Panc1 (cell line): ENCODE measurements at regions not wholly inside any gene's neighbourhood (a gene's known extent, or its start where the extent isn't known, plus 50 kb on each side); places are given as distances from the start of the nearest gene placed in this dataset.

ENCODE experiments used
- ATAC-seq: fragments of 200-7000 bp; cut with Tn5 transposase; 2 replicates; pipeline ENCODE4 v1.9.1; 2020; ENCODE audit warnings: mild to moderate bottlenecking, moderate library complexity
- BruUV-seq: library from RNA; stranded (reverse); fragments of 400-500 nt; replicated peaks from 2 replicates; lab custom pipeline; 2021; lab: Mats Ljungman, UMichigan
- CTCF ChIA-PET: fragments of 300-600 bp; sonication (Branson Sonifier 250); formaldehyde crosslinking; loops from one replicate; lab custom pipeline; 2022; ENCODE audit warnings: antibody characterized with exemption; lab: Charles Lee
- POLR2A ChIA-PET: fragments of 300-600 bp; sonication (Branson Sonifier 250); formaldehyde crosslinking; loops from one replicate; lab custom pipeline; 2022; ENCODE audit warnings: antibody characterized with exemption; lab: Charles Lee
- DNase-seq: peaks from one replicate; pipeline ENCODE4 v3.0.0-alpha.2; 2010; ENCODE audit warnings: low read depth, low spot score
- H3K27ac ChIP-seq: 2 replicates; pipeline ENCODE4 v1.5.1; 2011; ENCODE audit warnings: mild to moderate bottlenecking, low read length, inconsistent platforms
- H3K27me3 ChIP-seq: fragments of 200-500 bp; sonication (Bioruptor generic); 2 replicates; pipeline ENCODE4 v1.6.0; 2014; ENCODE audit warnings: low read length, inconsistent platforms; ENCODE audit not compliant: control insufficient read depth, insufficient read depth
- H3K36me3 ChIP-seq: fragments of 200-500 bp; sonication (Bioruptor generic); 2 replicates; pipeline ENCODE4 v1.5.1; 2014; ENCODE audit warnings: inconsistent platforms, mild to moderate bottlenecking, low read length, moderate library complexity; ENCODE audit not compliant: control insufficient read depth, insufficient read depth
- H3K4me1 ChIP-seq: 2 replicates; pipeline ENCODE4 v1.5.1; 2011; ENCODE audit warnings: inconsistent platforms, mild to moderate bottlenecking, low read length, moderate library complexity; ENCODE audit not compliant: control insufficient read depth, insufficient read depth
- H3K4me3 ChIP-seq, 2 experiments: 2 replicates each; pipeline ENCODE4 v1.5.1; 2011 to 2012; ENCODE audit warnings: low read depth in 2 of 2, low read length in 2 of 2, mild to moderate bottlenecking in 2 of 2, inconsistent platforms in 1 of 2, moderate library complexity in 1 of 2
- H3K9me3 ChIP-seq: fragments of 200-500 bp; sonication (Bioruptor generic); 2 replicates; pipeline ENCODE4 v1.5.1; 2014; ENCODE audit warnings: low read depth, mild to moderate bottlenecking, inconsistent platforms, low read length, moderate library complexity; ENCODE audit not compliant: control insufficient read depth, insufficient read depth
- CTCF ChIP-seq: fragments of 450-650 bp; IDR thresholded peaks from 2 replicates; pipeline ENCODE4 v1.5.1; 2017; ENCODE audit warnings: mild to moderate bottlenecking
- POLR2AphosphoS5 ChIP-seq: IDR thresholded peaks from 2 replicates; pipeline ENCODE4 v1.6.1; 2012; ENCODE audit warnings: mild to moderate bottlenecking, low read depth, low read length, moderate library complexity
- REST ChIP-seq, 2 experiments: IDR thresholded peaks; 2 replicates each; pipeline ENCODE4 v1.6.1; 2011 to 2012; ENCODE audit warnings: low read depth in 2 of 2, control low read depth in 1 of 2, low read length in 1 of 2, mild to moderate bottlenecking in 1 of 2, moderate library complexity in 1 of 2; ENCODE audit not compliant: insufficient read depth in 1 of 2
- SIN3A ChIP-seq: IDR thresholded peaks from 2 replicates; pipeline ENCODE4 v1.6.1; 2012; ENCODE audit warnings: low read depth, mild to moderate bottlenecking, low read length, moderate library complexity, borderline replicate concordance; ENCODE audit not compliant: insufficient read depth
- TCF7L2 ChIP-seq: IDR thresholded peaks from 2 replicates; pipeline ENCODE4 v1.6.1; 2011; ENCODE audit warnings: mild to moderate bottlenecking, low read depth, low read length, inconsistent platforms
- in situ Hi-C: cut with HindIII; loops from 2 replicates; pipeline ENCODE4 v1.10.0; 2016; ENCODE audit warnings: low sequenced_read_pairs, low pct_unique_long_range_greater_than_20kb
- intact Hi-C: fragments of 100-400 bp; cut with micrococcal nuclease; formaldehyde crosslinking; loops from one replicate; pipeline ENCODE4 v1.10.0; 2022; ENCODE audit not compliant: unreplicated experiment

DNA sequence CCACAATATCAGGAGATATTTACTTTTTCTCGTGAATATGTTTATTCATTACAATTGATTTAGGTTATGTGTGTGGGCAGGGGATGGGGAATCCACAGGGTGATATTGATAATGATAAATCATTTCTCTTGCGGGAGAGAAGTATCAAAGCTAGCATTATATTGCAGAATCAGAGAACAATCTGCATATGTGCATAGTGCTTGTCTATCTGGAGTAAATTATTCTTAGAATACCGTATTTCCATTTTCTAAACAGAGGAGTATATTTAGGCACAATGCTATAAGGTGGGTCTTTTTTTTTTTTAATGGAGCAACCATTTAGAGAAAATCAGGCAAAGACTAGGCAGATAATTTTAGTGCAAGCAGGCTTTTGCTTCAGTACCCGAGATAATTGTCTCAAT lies 166.0 kb upstream of the ARX start:
- Histone ChIP-seq H3K27me3 (no peaks in the 10 kb centered on the region; the same call in none of the 2 replicates), H3K4me3 (no peak overlapping the region), H3K9me3 (no peaks in the 10 kb centered on the region), H3K27ac (no peak overlapping the region), H3K36me3 (no peaks in the 10 kb centered on the region), H3K4me1 (no peaks in the 10 kb centered on the region)
- POLR2A ChIA-PET = no interaction called here
- ATAC-seq = no peak
- no peak for DNase-seq
- intact Hi-C loops (no loop called here), in situ Hi-C loops (no loop called here)
- no peak for TF ChIP-seq SIN3A
- TF ChIP-seq POLR2AphosphoS5 = no peak
- no peak for TF ChIP-seq REST (IDR thresholded peaks at IDR 0.05; ENCODE audit: insufficient read depth in 1 of 2, low read depth in 2 of 2, low read length in 1 of 2)
- TF ChIP-seq CTCF = no peak
- TF ChIP-seq TCF7L2 = no peak
- CTCF ChIA-PET = no interaction called here
- BruUV-seq = no TSS peak

DNA sequence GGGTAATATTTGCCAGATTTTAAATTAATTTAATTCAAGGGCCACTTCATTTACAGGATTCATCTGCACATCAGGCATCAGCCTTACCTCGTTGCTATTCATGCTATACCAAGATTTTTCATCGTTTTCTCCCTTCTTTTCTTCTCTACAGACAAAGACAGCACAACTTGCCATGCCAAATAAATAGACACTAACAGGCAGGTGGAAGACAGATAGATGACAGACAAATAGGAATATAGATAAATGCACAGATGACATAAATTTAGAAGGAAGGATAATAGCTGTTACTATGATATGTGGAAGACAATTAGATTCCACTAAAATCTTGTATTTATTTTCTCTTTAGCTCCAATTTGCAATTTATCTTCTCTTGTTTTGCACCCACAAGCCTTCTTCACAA lies 164.5 kb upstream of the ARX start:
- no peak for ATAC-seq
- in situ Hi-C loops = no loop called here

More for the DNA sequence above, 164.5 kb upstream of the ARX start:
- DNase-seq = no peak
- Histone ChIP-seq H3K4me1 (no peaks in the 10 kb centered on the region), H3K9me3 (no peaks in the 10 kb centered on the region), H3K27ac (no peak overlapping the region), H3K4me3 (no peak overlapping the region), H3K27me3 (no peaks in the 10 kb centered on the region; the same call in none of the 2 replicates), H3K36me3 (no peaks in the 10 kb centered on the region)
- ChIA-PET CTCF (no interaction called here), POLR2A (no interaction called here)
- TF ChIP-seq SIN3A = no peak
- TF ChIP-seq REST (IDR thresholded peaks at IDR 0.05; ENCODE audit: insufficient read depth in 1 of 2, low read depth in 2 of 2, low read length in 1 of 2) = no peak
- no TSS peak for BruUV-seq
- intact Hi-C loops = no loop called here
